ENCODE measurements at regions not wholly inside any gene's neighbourhood (a gene's known extent, or its start where the extent isn't known, plus 50 kb on each side); places are given as distances from the start of the nearest gene placed in this dataset.

GRCh38 chr6:72533606-72534005 lies 88.3 kb upstream of the KCNQ5 start:
- CTCF ChIA-PET, result interaction anchor here (1.2 kb wide), 1 partner anchor 47 kb away, joined by 4 read pairs; no protein-coding TSS in a partner anchor
- DNase-seq (ENCODE audit: low read depth, low spot score) (no peak), ATAC-seq (no peak), FAIRE-seq (no peak)
- SMC1A ChIA-PET (ENCODE audit: uncharacterized antibody, unreplicated experiment), result interaction anchor here (1.2 to 1.4 kb wide), 2 partner anchors 9 to 23 kb away, joined by 3 read pairs; no protein-coding TSS in a partner anchor
- in situ Hi-C loops (cut with MboI) (no loop called here), intact Hi-C loops (cut with micrococcal nuclease; ENCODE audit: unreplicated experiment) (no loop called here)
- H3K36me3 ChIP-seq (ENCODE audit: control insufficient read depth in 2 of 2, insufficient read depth in 2 of 2, low read length in 1 of 2), result no peaks in the 10 kb centered on the region
- H3K4me3 ChIP-seq, result no peak overlapping the region
- POLR2A ChIA-PET, result no interaction called here
- no peaks in the 10 kb centered on the region for H3K79me2 ChIP-seq (ENCODE audit: control insufficient read depth, insufficient read depth, low read length)
- H3K27ac ChIP-seq (ENCODE audit: control insufficient read depth, insufficient read depth), result no peak overlapping the region
- no TSS peak for BruUV-seq (replicated peaks)
- no peaks in the 10 kb centered on the region; a peak in 1 of 4 replicates for H3K27me3 ChIP-seq (replicated peaks in 1 of 2; ENCODE audit: control insufficient read depth in 2 of 2, insufficient read depth in 2 of 2, low read length in 1 of 2)
- H2AFZ ChIP-seq (ENCODE audit: control insufficient read depth, low read depth, low read length), result no peak overlapping the region
- RAD21 ChIA-PET (ENCODE audit: unreplicated experiment), result no interaction called here
- no peaks in the 10 kb centered on the region for H3K9me3 ChIP-seq (replicated peaks; ENCODE audit: control insufficient read depth, insufficient read depth, low read length)
- H3K9ac ChIP-seq (ENCODE audit: control insufficient read depth, insufficient read depth, low read length), result no peak overlapping the region
- H3K4me1 ChIP-seq (ENCODE audit: control insufficient read depth, insufficient read depth, low read length), result no peaks in the 10 kb centered on the region
- no peak for TF ChIP-seq NRF1 (conservative IDR thresholded peaks at IDR 0.05; ENCODE audit: low read depth, low read length)
- no peak for TF ChIP-seq ESRRA (IDR thresholded peaks at IDR 0.05; ENCODE audit: low read length)
- H4K20me1 ChIP-seq (ENCODE audit: control insufficient read depth, insufficient read depth), result no peaks in the 10 kb centered on the region
- no peak overlapping the region for H3K4me2 ChIP-seq (ENCODE audit: control insufficient read depth, insufficient read depth)

- FAIRE-seq (no peak), DNase-seq (ENCODE audit: low read depth, low spot score) (no peak), ATAC-seq (no peak)
- no TSS peak for BruUV-seq (replicated peaks)
- ChIA-PET RAD21 (ENCODE audit: unreplicated experiment) (no interaction called here), SMC1A (ENCODE audit: uncharacterized antibody, unreplicated experiment) (interaction anchor here (1.1 to 1.4 kb wide), 3 partner anchors 8 to 23 kb away, joined by 3 read pairs; no protein-coding TSS in a partner anchor), POLR2A (no interaction called here), CTCF (interaction anchor here (1.2 kb wide), 1 partner anchor 46 kb away, joined by 4 read pairs; no protein-coding TSS in a partner anchor)
- Histone ChIP-seq H3K27me3 (replicated peaks in 1 of 2; ENCODE audit: control insufficient read depth in 2 of 2, insufficient read depth in 2 of 2, low read length in 1 of 2) (no peaks in the 10 kb centered on the region; a peak in 1 of 4 replicates), H3K4me3 (no peak overlapping the region), H3K79me2 (ENCODE audit: control insufficient read depth, insufficient read depth, low read length) (no peaks in the 10 kb centered on the region), H3K4me2 (ENCODE audit: control insufficient read depth, insufficient read depth) (no peak overlapping the region), H3K9me3 (replicated peaks; ENCODE audit: control insufficient read depth, insufficient read depth, low read length) (no peaks in the 10 kb centered on the region), H4K20me1 (ENCODE audit: control insufficient read depth, insufficient read depth) (no peaks in the 10 kb centered on the region), H3K9ac (ENCODE audit: control insufficient read depth, insufficient read depth, low read length) (no peak overlapping the region), H3K27ac (ENCODE audit: control insufficient read depth, insufficient read depth) (no peak overlapping the region), H2AFZ (ENCODE audit: control insufficient read depth, low read depth, low read length) (no peak overlapping the region), H3K36me3 (ENCODE audit: control insufficient read depth in 2 of 2, insufficient read depth in 2 of 2, low read length in 1 of 2) (no peaks in the 10 kb centered on the region), H3K4me1 (ENCODE audit: control insufficient read depth, insufficient read depth, low read length) (no peaks in the 10 kb centered on the region)
- intact Hi-C loops (cut with micrococcal nuclease; ENCODE audit: unreplicated experiment) (no loop called here), in situ Hi-C loops (cut with MboI) (no loop called here)
- no peak for TF ChIP-seq CTCF (IDR thresholded peaks at IDR 0.05 in 2 of 3, conservative IDR thresholded peaks at IDR 0.05 in 1 of 3; ENCODE audit: control insufficient read depth in 2 of 3, extremely low read depth in 1 of 3, insufficient read depth in 1 of 3, low read depth in 3 of 3, low read length in 3 of 3)
- TF ChIP-seq WRNIP1 (IDR thresholded peaks at IDR 0.05; ENCODE audit: borderline replicate concordance, low read depth, low read length), result no peak
- TF ChIP-seq CHD4 (IDR thresholded peaks at IDR 0.05), result no peak
- TF ChIP-seq SUZ12 (IDR thresholded peaks at IDR 0.05; ENCODE audit: unreplicated experiment), result no peak
- no peak for TF ChIP-seq JUND (IDR thresholded peaks at IDR 0.05; ENCODE audit: low read depth, low read length)
- TF ChIP-seq ZBTB4 (CRISPR knock-in tag; IDR thresholded peaks at IDR 0.05), result no peak
- no peak for TF ChIP-seq ATF2 (IDR thresholded peaks at IDR 0.05; ENCODE audit: low read length)
- TF ChIP-seq SP1 (IDR thresholded peaks at IDR 0.05; ENCODE audit: low read depth, low read length), result no peak
- no peak for TF ChIP-seq HDGF (IDR thresholded peaks at IDR 0.05)
- no peak for TF ChIP-seq ASH2L (IDR thresholded peaks at IDR 0.05; ENCODE audit: borderline replicate concordance, low read depth)
- TF ChIP-seq FOXM1 (IDR thresholded peaks at IDR 0.05; ENCODE audit: low read depth, low read length), result no peak
These were observed 87.6 kb upstream of the KCNQ5 start for GRCh38 chr6:72534236-72534635.
